PFSK-1 (cell line): ENCODE measurements at regions not wholly inside any gene's neighbourhood (a gene's known extent, or its start where the extent isn't known, plus 50 kb on each side); places are given as distances from the start of the nearest gene placed in this dataset.

Experiments
- FOXP2 ChIP-seq: optimal IDR thresholded peaks from 2 replicates; pipeline ENCODE3; 2011; ENCODE audit warnings: borderline replicate concordance, control low read depth, inconsistent platforms; ENCODE audit not compliant: insufficient read depth; ENCODE audit errors: extremely low read length, extremely low read depth
- POLR2AphosphoS5 ChIP-seq: IDR thresholded peaks from 2 replicates; pipeline ENCODE4 v1.6.1; 2012; ENCODE audit warnings: low read depth, mild to moderate bottlenecking, control low read depth, low read length, moderate library complexity
- REST ChIP-seq, 2 experiments: IDR thresholded peaks; 2 replicates each; pipeline versions ENCODE4 v1.6.1 to v1.8.0; 2011 to 2012; ENCODE audit warnings: low read depth in 2 of 2, low read length in 2 of 2, control low read depth in 1 of 2, inconsistent platforms in 1 of 2, mild to moderate bottlenecking in 1 of 2, moderate library complexity in 1 of 2; ENCODE audit not compliant: insufficient read depth in 1 of 2
- SIN3A ChIP-seq: IDR thresholded peaks from 2 replicates; pipeline ENCODE4 v1.6.1; 2012; ENCODE audit warnings: mild to moderate bottlenecking, low read length, moderate library complexity, borderline replicate concordance; ENCODE audit not compliant: insufficient read depth
- TAF1 ChIP-seq: IDR thresholded peaks from 2 replicates; pipeline ENCODE4 v1.6.1; 2012; ENCODE audit warnings: low read length, control low read depth, borderline replicate concordance; ENCODE audit not compliant: insufficient read depth

GRCh38 chr5:165739079-165739741, 2233.8 kb downstream of the MAT2B start:
- no peak for TF ChIP-seq SIN3A
- no peak for TF ChIP-seq POLR2AphosphoS5
- no peak for TF ChIP-seq FOXP2
- TF ChIP-seq TAF1: no peak
- TF ChIP-seq REST (IDR thresholded peaks at IDR 0.05; ENCODE audit: insufficient read depth in 1 of 2, low read depth in 2 of 2, low read length in 2 of 2): no peak

- TF ChIP-seq POLR2AphosphoS5 (no peak), SIN3A (no peak), TAF1 (no peak), REST (IDR thresholded peaks at IDR 0.05; ENCODE audit: insufficient read depth in 1 of 2, low read depth in 2 of 2, low read length in 2 of 2) (no peak), FOXP2 (no peak)
Measured at GRCh38 chr5:165757791-165758190, 2252.4 kb downstream of the MAT2B start.

GRCh38 chr5:165775111-165775510, 2269.7 kb downstream of the MAT2B start:
- TF ChIP-seq FOXP2: no peak
- no peak for TF ChIP-seq REST (IDR thresholded peaks at IDR 0.05; ENCODE audit: insufficient read depth in 1 of 2, low read depth in 2 of 2, low read length in 2 of 2)
- TF ChIP-seq TAF1: no peak
- no peak for TF ChIP-seq POLR2AphosphoS5
- no peak for TF ChIP-seq SIN3A

GRCh38 chr5:165779505-165779904, 2274.1 kb downstream of the MAT2B start:
- TF ChIP-seq SIN3A: no peak
- no peak for TF ChIP-seq TAF1
- TF ChIP-seq POLR2AphosphoS5: no peak
- TF ChIP-seq FOXP2: no peak
- no peak for TF ChIP-seq REST (IDR thresholded peaks at IDR 0.05; ENCODE audit: insufficient read depth in 1 of 2, low read depth in 2 of 2, low read length in 2 of 2)
